A549 (cell line): ENCODE measurements at regions not wholly inside any gene's neighbourhood (a gene's known extent, or its start where the extent isn't known, plus 50 kb on each side); places are given as distances from the start of the nearest gene placed in this dataset.

ENCODE experiments used
- EP300 ChIP-seq, 2 experiments: fragments of >200 bp; sonication (Bioruptor Twin); formaldehyde crosslinking; IDR thresholded peaks; 2 replicates in 1 of 2; 3 replicates in 1 of 2; pipeline ENCODE4 v1.6.1; 2016 to 2017
- MAZ ChIP-seq: fragments of 150-350 bp; IDR thresholded peaks from 2 replicates; pipeline ENCODE4 v1.6.1; 2014; ENCODE audit warnings: antibody characterized with exemption, low read depth, low read length, borderline replicate concordance
- POLR2A ChIP-seq: IDR thresholded peaks from 2 replicates; pipeline ENCODE4 v1.6.1; 2012; ENCODE audit warnings: mild to moderate bottlenecking, low read length
- RCOR1 ChIP-seq: fragments of 150-350 bp; IDR thresholded peaks from 2 replicates; pipeline ENCODE4 v1.6.1; 2014; ENCODE audit warnings: antibody characterized with exemption, low read length, low read depth
- RFX5 ChIP-seq: fragments of 450-650 bp; IDR thresholded peaks from 2 replicates; pipeline ENCODE4 v1.7.1; 2014; ENCODE audit warnings: antibody characterized with exemption, mild to moderate bottlenecking, moderate library complexity
- SMC3 ChIP-seq: fragments of >200 bp; sonication (Bioruptor Twin); formaldehyde crosslinking; IDR thresholded peaks from 3 replicates; pipeline ENCODE4 v1.6.1; 2018; ENCODE audit warnings: inconsistent platforms
- ZFP36 ChIP-seq: fragments of 450-650 bp; IDR thresholded peaks from 2 replicates; pipeline ENCODE4 v1.6.1; 2014; ENCODE audit warnings: borderline replicate concordance; ENCODE audit not compliant: partially characterized antibody
- TF ChIP-seq, protein P1 (sequence below): fragments of 250-450 bp; sonication (Bioruptor Pico); IDR thresholded peaks from 2 replicates; pipeline ENCODE4 v1.5.0; 2021; ENCODE audit warnings: mild to moderate bottlenecking, moderate library complexity, borderline replicate concordance
- TF ChIP-seq, protein P2 (sequence below): fragments of >200 bp; sonication (Bioruptor Twin); formaldehyde crosslinking; IDR thresholded peaks from 3 replicates; pipeline ENCODE4 v1.5.1; 2016

DNA sequence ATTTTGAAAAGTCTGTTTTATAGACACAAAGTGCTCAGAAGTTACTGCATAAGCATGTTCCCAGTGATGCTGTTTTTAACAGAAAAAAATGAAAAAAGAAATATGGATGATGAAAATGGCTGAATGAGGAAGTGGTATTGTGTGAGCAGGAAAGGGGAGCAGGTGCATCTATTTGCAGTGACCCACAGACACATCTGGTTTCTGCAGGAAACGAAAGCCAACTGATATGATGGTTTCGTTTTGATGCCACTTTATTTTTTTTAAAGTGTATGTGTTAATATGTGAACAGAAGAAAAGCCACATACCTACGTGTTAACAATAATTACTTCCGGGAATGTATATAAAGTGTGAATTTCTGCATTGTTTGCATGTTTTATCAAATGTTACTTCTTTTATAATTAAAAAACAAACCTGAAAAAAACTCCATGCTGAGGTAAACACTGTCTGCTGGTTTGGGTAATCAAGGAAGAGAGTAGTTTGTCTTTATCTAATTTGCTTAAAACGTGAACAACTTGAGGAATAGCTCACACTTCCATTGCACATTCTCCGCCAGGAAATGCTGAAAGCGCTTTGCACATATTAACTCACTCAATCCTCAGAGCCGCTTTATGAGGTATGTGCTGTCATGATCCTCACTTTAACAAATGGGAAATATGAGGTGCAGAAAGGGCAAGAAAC lies 1335.9 kb downstream of the TBC1D22A start:
- TF ChIP-seq MAZ (no peak), SMC3 (no peak), ZFP36 (no peak), POLR2A (no peak), RFX5 (no peak), EP300 (IDR thresholded peaks at IDR 0.05) (no peak), RCOR1 (no peak)
- TF ChIP-seq, protein P1, sequence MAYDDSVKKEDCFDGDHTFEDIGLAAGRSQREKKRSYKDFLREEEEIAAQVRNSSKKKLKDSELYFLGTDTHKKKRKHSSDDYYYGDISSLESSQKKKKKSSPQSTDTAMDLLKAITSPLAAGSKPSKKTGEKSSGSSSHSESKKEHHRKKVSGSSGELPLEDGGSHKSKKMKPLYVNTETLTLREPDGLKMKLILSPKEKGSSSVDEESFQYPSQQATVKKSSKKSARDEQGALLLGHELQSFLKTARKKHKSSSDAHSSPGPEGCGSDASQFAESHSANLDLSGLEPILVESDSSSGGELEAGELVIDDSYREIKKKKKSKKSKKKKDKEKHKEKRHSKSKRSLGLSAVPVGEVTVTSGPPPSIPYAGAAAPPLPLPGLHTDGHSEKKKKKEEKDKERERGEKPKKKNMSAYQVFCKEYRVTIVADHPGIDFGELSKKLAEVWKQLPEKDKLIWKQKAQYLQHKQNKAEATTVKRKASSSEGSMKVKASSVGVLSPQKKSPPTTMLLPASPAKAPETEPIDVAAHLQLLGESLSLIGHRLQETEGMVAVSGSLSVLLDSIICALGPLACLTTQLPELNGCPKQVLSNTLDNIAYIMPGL: no peak
- TF ChIP-seq, protein P2, sequence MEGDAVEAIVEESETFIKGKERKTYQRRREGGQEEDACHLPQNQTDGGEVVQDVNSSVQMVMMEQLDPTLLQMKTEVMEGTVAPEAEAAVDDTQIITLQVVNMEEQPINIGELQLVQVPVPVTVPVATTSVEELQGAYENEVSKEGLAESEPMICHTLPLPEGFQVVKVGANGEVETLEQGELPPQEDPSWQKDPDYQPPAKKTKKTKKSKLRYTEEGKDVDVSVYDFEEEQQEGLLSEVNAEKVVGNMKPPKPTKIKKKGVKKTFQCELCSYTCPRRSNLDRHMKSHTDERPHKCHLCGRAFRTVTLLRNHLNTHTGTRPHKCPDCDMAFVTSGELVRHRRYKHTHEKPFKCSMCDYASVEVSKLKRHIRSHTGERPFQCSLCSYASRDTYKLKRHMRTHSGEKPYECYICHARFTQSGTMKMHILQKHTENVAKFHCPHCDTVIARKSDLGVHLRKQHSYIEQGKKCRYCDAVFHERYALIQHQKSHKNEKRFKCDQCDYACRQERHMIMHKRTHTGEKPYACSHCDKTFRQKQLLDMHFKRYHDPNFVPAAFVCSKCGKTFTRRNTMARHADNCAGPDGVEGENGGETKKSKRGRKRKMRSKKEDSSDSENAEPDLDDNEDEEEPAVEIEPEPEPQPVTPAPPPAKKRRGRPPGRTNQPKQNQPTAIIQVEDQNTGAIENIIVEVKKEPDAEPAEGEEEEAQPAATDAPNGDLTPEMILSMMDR: no peak
